GM23248 (cell line): ENCODE measurements at regions not wholly inside any gene's neighbourhood (a gene's known extent, or its start where the extent isn't known, plus 50 kb on each side); places are given as distances from the start of the nearest gene placed in this dataset.
A peak's percentile ranks its signal among the peaks of the same experiment; 100 is the strongest.

Experiments
- DNase-seq: peaks from one replicate; pipeline ENCODE4 v3.0.0-alpha.2; 2015
- H2AFZ ChIP-seq: fragments of 200-600 bp; sonication (generic); 2 replicates; pipeline ENCODE4 v1.6.1; 2016; ENCODE audit warnings: antibody characterized with exemption
- H3F3A ChIP-seq: fragments of 200-600 bp; sonication (generic); 2 replicates; pipeline ENCODE4 v1.6.1; 2016; ENCODE audit warnings: mild to moderate bottlenecking, antibody characterized with exemption, mixed run types; ENCODE audit not compliant: insufficient read depth
- H3K27ac ChIP-seq: fragments of 200-600 bp; sonication (generic); 2 replicates; pipeline ENCODE4 v1.5.1; 2016; ENCODE audit warnings: mild to moderate bottlenecking
- H3K27me3 ChIP-seq: fragments of 200-600 bp; sonication (generic); replicated peaks from 2 replicates; pipeline ENCODE4 v1.6.1; 2016; ENCODE audit warnings: mild to moderate bottlenecking; ENCODE audit not compliant: insufficient read depth
- H3K36me3 ChIP-seq: fragments of 200-600 bp; sonication (generic); 2 replicates; pipeline ENCODE4 v1.6.1; 2016; ENCODE audit warnings: low read depth, mild to moderate bottlenecking
- H3K4me1 ChIP-seq: fragments of 200-600 bp; sonication (generic); 2 replicates; pipeline ENCODE4 v1.6.1; 2016; ENCODE audit warnings: mild to moderate bottlenecking; ENCODE audit not compliant: insufficient read depth
- H3K4me2 ChIP-seq: fragments of 200-600 bp; sonication (generic); one replicate; pipeline ENCODE4 v1.6.1; 2016; ENCODE audit warnings: mild to moderate bottlenecking; ENCODE audit not compliant: unreplicated experiment
- H3K4me3 ChIP-seq: fragments of 200-600 bp; sonication (generic); 2 replicates; pipeline ENCODE4 v1.5.1; 2016; ENCODE audit warnings: mild to moderate bottlenecking
- H3K79me2 ChIP-seq: fragments of 200-600 bp; sonication (generic); 2 replicates; pipeline ENCODE4 v1.6.1; 2016; ENCODE audit warnings: mild to moderate bottlenecking; ENCODE audit not compliant: insufficient read depth
- H3K9ac ChIP-seq: fragments of 200-600 bp; sonication (generic); 2 replicates; pipeline ENCODE4 v1.6.1; 2016; ENCODE audit warnings: mild to moderate bottlenecking
- H3K9me2 ChIP-seq: fragments of 200-600 bp; sonication (generic); 2 replicates; pipeline ENCODE4 v1.6.1; 2016; ENCODE audit warnings: mixed run types, mild to moderate bottlenecking, moderate library complexity; ENCODE audit not compliant: insufficient read depth
- H3K9me3 ChIP-seq: fragments of 200-600 bp; sonication (generic); one replicate; pipeline ENCODE4 v1.6.1; 2017; ENCODE audit warnings: low read depth
- H4K20me1 ChIP-seq: fragments of 200-600 bp; sonication (generic); 2 replicates; pipeline ENCODE4 v1.6.0; 2016; ENCODE audit not compliant: insufficient read depth
- EZH2 ChIP-seq: fragments of 200-600 bp; sonication (generic); IDR thresholded peaks from 2 replicates; pipeline ENCODE4 v1.6.1; 2018; ENCODE audit warnings: antibody characterized with exemption, mild to moderate bottlenecking; ENCODE audit not compliant: insufficient read depth, poor library complexity, severe bottlenecking
- EZH2phosphoT487 ChIP-seq: fragments of 200-600 bp; sonication (generic); IDR thresholded peaks from 2 replicates; pipeline ENCODE4 v1.6.1; 2018; ENCODE audit warnings: antibody characterized with exemption, moderate library complexity, mild to moderate bottlenecking, low read depth; ENCODE audit not compliant: insufficient read depth
- WGBS, 2 experiments: methylation state at CpG; one replicate each; pipeline ENCODE4 v1.1.6; 2015 to 2017; ENCODE audit warnings: low lambda C conversion rate in 2 of 2, low coverage in 1 of 2; ENCODE audit errors: missing lambda C conversion rate in 2 of 2; 5-methylcytosine and 5-hydroxymethylcytosine counted together
- in situ Hi-C: fragments of 300-500 bp; cut with MboI; formaldehyde crosslinking; loops from 2 replicates; pipeline ENCODE4 v1.15.0; 2020

DNA sequence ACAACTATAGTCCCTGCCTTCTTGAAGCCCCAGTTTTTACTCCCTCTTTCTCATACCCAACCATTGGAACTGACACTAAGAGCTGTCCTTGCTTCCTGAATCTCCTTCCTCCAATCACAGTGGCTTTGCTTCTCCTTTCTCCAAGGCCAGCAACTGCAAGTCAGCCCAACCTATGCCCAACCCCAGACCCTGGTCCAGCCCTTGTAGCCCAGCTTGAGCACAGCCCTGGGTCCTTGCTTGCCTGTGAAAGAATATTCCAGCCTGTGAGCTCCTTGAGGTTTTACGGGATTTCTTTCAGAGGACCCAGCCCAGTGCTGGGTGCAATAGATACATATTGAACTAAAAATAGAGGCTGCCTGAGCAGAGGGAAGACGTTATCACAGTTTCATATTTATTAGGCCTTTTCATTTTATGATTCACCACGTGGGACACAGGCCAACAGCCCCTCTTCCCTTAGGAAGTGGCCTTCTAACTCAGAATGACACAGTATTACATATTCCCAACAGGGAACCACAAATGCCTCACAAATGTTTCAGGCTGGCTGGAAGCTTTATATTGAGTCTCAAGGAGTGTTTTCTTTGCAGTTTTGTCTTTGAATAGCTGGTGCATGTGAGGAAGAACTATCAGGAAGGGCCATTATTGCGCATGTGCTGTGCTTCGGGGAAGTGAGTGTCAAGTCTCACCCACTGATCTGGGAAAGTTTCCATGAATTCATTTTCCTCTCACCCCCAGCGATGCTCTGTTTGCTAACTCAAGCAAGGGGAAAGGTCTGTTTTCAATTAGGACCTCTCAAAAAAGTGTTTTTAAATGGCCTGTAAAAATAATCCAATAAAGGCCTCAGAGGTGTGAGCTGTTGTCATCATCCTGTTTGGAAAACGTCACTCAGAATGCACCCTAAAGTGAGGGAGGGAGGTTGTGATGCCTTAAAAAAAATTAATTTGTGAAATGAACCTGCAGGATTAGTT is 92.3 kb upstream of the NFIA start:
- no peaks in the 10 kb centered on the region for H3K9me3 ChIP-seq
- no peak for TF ChIP-seq EZH2
- TF ChIP-seq EZH2phosphoT487: no peak
- H3K4me2 ChIP-seq: peak overlapping the region; percentile 66
- H3K36me3 ChIP-seq: no peaks in the 10 kb centered on the region
- H3K27ac ChIP-seq: peak overlapping the region; percentile 60
- peak; percentile 87 for DNase-seq
- H3K79me2 ChIP-seq: no peaks in the 10 kb centered on the region
- peak overlapping the region; percentile 46 for H3K4me3 ChIP-seq
- H3K27me3 ChIP-seq: no peaks in the 10 kb centered on the region
- peak overlapping the region; percentile 25 for H3K9ac ChIP-seq
- peaks cover 23% of the 10 kb centered on the region for H3F3A ChIP-seq
- H2AFZ ChIP-seq: peak overlapping the region; percentile 62
- H3K4me1 ChIP-seq: peaks cover 21% of the 10 kb centered on the region
- no peaks in the 10 kb centered on the region for H3K9me2 ChIP-seq
- in situ Hi-C loops: no loop called here
- WGBS, 2 experiments: 0 to 1% methylated on average over 7 of the region's 7 CpGs
- H4K20me1 ChIP-seq: no peaks in the 10 kb centered on the region

DNA sequence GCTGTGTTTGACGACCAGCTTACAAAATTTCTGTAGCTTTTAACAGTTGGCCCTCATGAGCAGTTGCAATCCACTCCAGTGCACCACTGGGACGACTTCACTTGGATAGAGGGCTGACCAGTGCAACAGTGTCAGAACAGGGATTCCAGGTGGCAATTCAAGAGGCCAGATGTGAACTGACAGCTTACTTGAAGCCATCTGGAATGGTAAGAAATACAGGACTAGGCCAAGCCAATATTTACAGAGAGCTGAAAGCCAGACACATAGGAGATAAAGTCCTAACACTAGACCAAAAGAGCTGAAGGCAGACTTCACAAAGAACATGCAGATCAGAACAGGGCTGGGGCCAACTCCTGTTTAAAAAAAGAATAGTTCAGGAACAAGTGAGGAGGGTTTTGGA is 93.5 kb upstream of the NFIA start:
- H3K9me2 ChIP-seq: no peaks in the 10 kb centered on the region
- DNase-seq: no peak
- H3K9me3 ChIP-seq: no peaks in the 10 kb centered on the region
- no peak overlapping the region for H3K4me3 ChIP-seq
- no peak overlapping the region for H3K4me2 ChIP-seq
- no peaks in the 10 kb centered on the region for H3K27me3 ChIP-seq
- no peaks in the 10 kb centered on the region for H4K20me1 ChIP-seq
- H3F3A ChIP-seq: peaks cover 23% of the 10 kb centered on the region
- in situ Hi-C loops: no loop called here
- peaks cover 21% of the 10 kb centered on the region for H3K4me1 ChIP-seq
- H3K79me2 ChIP-seq: no peaks in the 10 kb centered on the region
- H3K27ac ChIP-seq: no peak overlapping the region
- TF ChIP-seq EZH2phosphoT487: no peak
- no peak for TF ChIP-seq EZH2
- no peaks in the 10 kb centered on the region for H3K36me3 ChIP-seq
- no peak overlapping the region for H3K9ac ChIP-seq
- WGBS, 2 experiments: 88 to 96% methylated on average over 2 of the region's 2 CpGs
- no peak overlapping the region for H2AFZ ChIP-seq

DNA sequence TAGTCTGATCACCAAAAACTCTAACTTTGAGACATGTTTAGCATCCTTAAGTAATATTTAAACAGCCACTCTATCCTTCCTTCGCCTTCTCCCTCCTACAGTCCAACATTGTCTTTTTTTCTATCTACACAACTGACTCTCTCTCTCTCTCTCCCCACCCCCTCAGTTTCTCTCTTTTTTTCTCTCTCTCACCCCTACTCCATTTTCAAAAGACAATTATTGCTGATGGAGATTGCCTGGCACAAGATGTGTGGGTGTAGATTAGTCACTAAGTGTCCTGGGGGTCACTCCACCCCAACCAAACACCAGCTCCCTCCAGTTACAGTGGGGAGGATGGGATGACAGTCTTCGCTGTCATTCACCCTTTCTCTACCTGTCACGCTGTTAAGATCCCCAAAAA is 94.5 kb upstream of the NFIA start:
- DNase-seq: no peak
- TF ChIP-seq EZH2phosphoT487: no peak
- no peak for TF ChIP-seq EZH2
- H3K27ac ChIP-seq: no peak overlapping the region
- no peak overlapping the region for H3K4me3 ChIP-seq
- no peak overlapping the region for H2AFZ ChIP-seq
- H3K4me2 ChIP-seq: no peak overlapping the region
- in situ Hi-C loops: no loop called here
- H3F3A ChIP-seq: peaks cover 23% of the 10 kb centered on the region
- no peak overlapping the region for H3K9ac ChIP-seq
- peaks cover 21% of the 10 kb centered on the region for H3K4me1 ChIP-seq
- no peaks in the 10 kb centered on the region for H3K79me2 ChIP-seq
- no peaks in the 10 kb centered on the region for H3K36me3 ChIP-seq
- H3K9me2 ChIP-seq: no peaks in the 10 kb centered on the region
- H3K9me3 ChIP-seq: no peaks in the 10 kb centered on the region
- WGBS, 2 experiments: 93 to 97% methylated on average over 3 of the region's 3 CpGs
- no peaks in the 10 kb centered on the region for H3K27me3 ChIP-seq
- H4K20me1 ChIP-seq: no peaks in the 10 kb centered on the region

DNA sequence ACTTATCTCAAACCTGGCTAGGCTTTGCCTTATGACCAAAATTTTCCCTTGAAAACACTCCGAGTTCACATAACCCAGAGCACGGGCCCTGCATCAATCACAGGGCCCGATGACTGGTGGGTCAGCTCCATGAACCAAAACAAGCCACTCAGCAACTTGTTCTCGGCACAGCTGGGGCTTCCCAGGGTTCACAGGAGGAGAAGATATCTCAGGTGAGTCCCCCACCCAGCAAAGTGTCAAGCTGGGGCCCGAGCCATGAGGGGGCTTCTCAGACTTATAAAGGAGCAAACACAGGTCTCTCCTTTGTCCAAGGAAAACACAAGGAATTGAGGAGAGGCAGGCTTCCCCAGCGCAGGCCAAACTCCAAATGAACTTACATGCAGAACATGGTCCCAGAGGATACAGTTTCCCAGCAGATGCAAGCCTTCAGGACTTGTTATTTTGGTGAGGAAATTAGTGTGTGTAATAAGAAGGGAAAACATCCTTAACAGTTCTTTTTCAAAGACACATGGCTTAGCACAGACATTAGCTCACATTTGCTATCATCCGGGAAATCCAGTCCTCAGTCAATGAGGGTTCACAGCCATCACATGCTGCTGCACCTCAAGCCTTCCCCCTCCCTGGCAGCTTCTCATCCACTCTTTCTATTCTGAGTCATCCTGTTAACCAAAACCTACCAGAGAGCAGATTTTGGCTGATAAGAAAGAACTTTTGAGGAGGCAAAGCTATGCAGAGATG is 98.1 kb upstream of the NFIA start:
- no peak overlapping the region for H3K27ac ChIP-seq
- H3K9me3 ChIP-seq: no peaks in the 10 kb centered on the region
- no peak overlapping the region for H3K4me2 ChIP-seq
- peak; percentile 59 for DNase-seq
- peaks cover 3% of the 10 kb centered on the region for H3K4me1 ChIP-seq
- TF ChIP-seq EZH2phosphoT487 (no peak), EZH2 (no peak)
- H4K20me1 ChIP-seq: no peaks in the 10 kb centered on the region
- no peak overlapping the region for H2AFZ ChIP-seq
- peaks cover under 1% of the 10 kb centered on the region for H3F3A ChIP-seq
- H3K9me2 ChIP-seq: no peaks in the 10 kb centered on the region
- no peak overlapping the region for H3K4me3 ChIP-seq
- no peak overlapping the region for H3K9ac ChIP-seq
- 32 to 35% methylated on average over 7 of the region's 7 CpGs for WGBS, 2 experiments
- no peaks in the 10 kb centered on the region for H3K36me3 ChIP-seq
- H3K27me3 ChIP-seq: no peaks in the 10 kb centered on the region
- in situ Hi-C loops: no loop called here
- H3K79me2 ChIP-seq: no peaks in the 10 kb centered on the region
